NCI-H345 (cell line): ENCODE measurements at regions not wholly inside any gene's neighbourhood (a gene's known extent, or its start where the extent isn't known, plus 50 kb on each side); places are given as distances from the start of the nearest gene placed in this dataset.
"Not testable (repeated sequence)": the region's sequence is repeated elsewhere in the genome, so short reads cannot be mapped to it uniquely, and the experiment has no call there.

Source experiments
- DNase-seq: peaks from one replicate; lab custom pipeline; 2025; lab: John Stamatoyannopoulos, UW

DNA sequence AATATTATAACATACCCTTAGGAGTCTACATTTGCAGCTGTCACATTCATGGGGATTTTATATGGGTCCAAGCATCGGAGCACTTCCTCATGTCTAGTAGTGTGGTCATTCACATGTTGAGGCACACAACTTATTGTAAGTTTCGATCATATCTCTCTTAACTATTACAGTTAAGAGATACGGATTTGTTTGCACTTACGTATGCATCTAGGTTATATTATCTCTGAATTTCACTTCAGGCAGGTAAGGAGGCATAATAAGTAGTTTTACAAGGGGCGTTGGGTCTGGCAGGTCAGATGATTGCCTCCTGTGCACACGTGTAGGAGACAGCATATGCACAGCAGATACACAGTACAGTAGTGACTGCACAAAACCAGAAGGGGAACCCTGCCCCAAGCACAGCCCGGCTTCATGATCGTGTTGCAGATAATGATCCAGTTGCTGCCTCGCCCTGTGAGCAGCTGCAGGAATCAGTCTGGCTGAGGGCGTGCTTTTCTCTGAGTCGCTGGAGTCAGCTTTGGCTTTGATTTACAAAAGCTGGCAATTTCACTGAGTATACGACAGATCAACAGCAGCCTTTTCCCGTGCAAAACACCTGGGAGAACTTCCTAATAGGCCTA is 302.9 kb upstream of the GATB start:
- no peak for DNase-seq

DNA sequence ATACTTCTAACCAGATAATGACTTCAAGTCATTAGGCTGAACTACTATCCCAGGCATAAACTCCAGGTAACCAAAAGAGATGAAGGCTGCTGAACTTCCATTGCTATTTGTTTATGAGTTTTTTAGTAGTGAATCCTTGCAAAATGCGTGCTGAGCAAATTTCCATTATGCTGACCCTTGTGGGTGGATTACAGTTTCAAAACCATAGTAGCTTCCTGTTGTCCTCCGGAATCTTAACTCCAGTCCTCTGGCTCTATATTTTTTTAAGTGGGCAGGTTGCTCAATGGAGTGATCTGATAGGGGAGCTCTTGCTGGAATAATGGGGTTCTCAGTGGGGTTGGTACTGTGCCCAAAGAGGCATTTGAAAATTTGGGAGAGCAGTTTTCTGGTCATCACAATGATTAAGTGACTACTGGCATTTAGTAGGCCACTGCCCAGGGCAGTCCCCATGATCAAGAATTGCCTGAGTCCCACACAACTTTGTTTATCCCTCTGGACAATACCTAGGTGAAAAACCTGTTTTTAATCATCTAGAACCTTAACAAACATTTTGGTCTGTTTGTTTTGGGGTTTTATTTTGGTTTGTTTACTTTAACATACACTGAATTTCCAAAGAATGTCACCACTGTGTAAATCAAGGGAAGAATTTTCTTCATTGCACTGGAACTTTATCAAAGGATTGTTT is 302.3 kb upstream of the GATB start:
- no peak for DNase-seq

DNA sequence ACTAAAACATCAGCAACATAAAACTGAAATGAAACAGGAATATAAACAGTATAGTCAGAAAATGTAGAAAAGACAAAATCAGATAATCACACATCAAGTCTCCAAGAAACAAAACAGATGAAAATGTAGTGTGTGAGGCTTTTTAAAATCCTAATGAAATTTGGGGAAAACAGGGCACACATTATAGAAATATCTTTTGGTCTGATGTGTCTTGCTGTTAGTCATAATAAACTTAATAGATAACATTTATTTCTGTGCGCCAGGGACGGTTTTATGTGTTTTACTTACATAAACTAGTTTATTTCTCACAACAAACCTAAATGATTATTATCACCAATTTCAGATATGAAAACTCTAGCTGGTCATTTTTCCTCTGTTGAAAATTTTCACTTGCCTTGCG is 293.9 kb upstream of the GATB start:
- DNase-seq, result no peak

DNA sequence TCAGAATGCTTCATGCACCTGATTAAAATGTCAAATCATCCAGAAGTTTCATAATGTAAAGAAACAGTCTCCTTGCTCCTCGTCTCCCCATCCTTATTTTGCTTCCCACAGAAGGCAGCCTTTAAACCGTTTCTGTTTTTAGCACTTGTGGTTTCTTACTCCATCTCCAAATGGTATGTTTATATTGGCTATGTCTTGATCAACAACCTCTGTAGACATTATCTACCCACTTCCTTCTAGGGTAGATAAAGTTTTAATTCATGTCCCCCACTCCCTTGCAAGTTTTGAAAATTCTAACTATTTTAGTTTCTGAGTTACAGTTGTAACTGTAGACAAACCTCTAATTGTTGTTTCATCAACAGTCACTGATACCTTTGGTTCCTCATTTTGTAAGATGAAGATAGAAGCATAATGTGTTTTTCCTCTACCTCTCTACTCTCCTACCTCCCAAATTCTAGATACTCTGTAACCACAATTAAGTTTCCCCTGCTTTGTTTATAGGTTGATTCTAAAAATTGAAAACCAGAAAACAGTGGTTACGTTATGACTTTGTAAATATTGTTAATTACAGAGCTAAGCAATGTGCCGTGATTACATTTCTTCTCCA is 291.7 kb upstream of the GATB start:
- no peak for DNase-seq

DNA sequence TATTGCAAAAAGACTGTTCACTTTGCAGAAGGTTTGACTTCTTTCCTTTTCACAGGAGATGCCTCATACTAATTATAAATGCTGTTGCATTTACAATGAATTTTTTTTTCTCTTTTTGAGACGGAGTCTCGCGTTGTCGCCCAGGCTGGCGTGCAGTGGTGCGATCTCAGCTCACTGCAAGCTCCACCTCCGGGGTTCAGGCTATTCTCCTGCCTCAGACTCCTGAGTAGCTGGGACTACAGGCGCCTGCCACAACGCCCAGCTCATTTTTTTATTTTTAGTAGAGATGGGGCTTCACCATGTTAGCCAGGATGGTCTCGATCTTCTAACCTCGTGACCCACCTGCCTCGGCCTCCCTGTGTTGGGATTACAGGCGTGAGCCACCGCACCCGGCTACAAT is 290.5 kb upstream of the GATB start:
- not testable (repeated sequence) for DNase-seq

DNA sequence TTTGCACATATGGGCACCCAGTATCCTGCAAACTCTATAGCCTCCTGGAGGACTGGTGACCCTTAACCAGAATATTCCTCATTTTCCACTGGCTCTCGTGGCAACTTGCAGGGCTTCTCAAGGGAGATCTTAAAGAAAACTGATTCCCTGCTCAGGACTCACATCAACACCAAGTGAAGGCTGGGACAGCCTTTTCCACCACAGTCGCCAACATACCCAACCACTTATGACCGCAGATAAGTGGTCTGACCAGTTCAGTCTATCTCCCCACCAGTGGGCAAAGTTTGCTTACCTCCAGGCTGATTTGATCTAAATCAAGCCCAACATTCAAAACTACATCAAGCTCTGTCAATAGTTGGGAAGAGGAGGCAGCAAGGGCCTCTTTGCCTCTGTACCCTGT is 289.3 kb upstream of the GATB start:
- DNase-seq, result no peak

DNA sequence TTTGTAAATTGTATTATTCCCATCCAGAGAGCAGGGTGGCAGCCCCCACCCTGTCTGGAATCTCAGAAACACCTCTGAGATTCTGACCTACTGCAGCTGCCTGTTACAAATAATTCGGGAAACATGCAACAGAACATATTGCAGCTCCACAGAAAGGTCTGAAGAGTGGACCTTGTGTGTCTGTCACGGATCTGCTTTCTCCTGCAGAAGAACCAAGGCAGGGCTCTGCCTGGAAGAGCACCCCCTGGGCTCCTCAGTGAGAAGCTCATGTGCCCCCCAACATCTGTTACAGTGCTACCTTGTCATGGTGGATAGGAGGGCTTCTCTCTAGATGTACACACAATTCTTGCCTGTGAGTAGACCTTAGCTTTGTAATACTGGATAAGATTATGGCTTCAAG is 286.6 kb upstream of the GATB start:
- no peak for DNase-seq

DNA sequence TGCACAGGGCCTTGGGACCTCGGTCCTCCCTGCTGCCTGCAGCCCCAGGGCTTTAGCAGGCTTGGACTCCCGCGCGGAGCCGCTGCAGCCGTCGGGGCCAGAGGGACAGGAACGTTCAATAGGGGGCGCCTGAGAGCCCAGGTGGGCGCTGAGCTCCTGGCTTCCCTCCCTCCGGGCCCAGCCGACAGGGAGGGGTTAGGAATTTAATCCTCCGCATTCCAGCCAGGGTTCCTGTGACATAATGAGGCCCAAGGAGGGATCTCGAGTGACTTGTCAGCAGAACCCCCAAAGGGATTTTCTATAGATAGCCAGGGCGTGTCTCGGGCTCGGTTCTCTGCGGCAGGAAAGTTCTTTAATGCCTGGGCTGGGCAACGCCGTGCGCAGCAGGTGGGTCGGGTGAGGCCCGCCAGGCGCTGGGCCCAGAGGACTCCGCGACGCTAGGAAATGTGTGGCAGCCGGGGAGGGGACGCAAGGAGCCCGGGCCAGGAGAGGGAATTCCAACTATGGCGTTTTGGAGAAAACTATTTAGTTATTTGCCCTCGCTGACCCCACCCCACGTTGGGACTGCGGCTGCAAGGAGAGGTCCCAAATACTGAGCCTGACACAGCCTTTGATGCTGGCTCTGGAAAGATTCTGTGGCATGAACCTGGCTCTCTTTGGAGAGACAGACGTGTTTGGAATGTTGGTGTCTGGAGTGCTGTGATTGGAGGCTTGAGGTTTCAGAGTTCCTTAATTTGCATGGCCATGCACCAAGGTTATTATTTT is 285.2 kb upstream of the GATB start:
- DNase-seq, result no peak

DNA sequence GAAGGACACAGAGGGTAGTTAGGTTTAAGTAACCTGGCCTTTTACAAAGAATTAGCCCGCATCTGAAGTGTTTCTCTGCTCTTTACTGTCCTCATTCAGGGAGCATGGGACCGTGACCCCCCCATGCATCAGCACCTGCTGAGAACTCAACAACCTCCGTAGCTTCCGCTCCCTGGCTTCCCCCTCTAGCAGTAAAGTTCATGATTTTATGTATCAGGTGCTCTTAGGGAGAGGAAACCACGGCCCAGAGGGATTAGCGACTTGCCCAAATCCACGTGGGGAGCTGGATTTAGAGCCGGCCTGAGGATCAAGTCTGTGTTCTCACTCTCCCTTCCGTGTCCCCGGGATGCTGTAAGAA is 284.6 kb upstream of the GATB start:
- no peak for DNase-seq

DNA sequence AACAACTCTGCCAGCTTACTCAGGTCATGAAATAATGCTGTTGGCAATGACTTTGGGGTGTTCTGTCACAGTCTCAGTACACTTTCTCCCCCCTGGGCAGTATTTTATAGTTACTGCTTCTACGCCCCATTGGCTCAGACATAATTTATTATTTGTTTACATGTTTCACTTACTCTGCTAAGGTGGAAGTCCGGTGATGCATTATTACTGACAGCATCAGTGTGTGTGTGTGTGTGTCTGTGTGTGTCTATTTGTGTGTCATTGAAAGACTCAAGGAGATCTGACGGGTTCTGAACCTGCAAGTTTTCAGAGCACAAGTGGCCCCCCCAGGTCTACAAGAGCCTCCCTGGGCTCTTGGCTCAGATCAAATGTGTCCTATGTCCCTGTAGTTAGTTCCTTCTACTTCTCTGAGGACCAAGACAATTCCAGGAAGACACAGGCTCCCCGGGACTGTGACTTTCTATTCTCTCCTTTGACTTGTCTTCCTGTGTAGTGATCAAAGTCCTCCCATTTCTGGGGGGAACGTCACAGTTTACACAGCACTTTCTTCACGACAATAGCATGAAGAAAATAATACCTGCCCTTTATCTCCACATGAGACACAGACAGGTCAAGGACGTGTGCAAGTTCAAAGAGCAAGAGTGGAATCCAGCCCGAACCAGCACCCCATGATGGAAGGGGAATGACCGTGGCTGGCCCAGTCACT is 283.7 kb upstream of the GATB start:
- no peak for DNase-seq

DNA sequence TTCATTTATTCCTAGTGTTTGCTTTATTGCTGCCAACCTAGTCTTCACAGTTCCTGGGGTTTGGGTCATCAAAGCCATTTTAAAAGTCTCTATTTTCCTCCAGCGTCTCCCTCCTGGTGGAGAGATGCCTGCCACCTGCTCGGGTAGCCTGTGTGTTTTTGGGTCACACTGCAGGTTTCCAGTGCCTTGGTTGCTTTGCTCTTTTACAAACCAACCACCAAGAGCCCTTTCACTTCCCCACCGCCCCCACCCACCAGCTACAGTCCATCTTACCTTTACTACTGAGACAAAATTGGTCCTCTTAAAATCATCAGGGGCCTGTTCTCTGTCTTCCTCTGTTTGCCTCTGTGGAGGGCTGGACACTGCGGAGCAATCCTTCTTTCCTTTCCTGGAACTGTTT is 280.5 kb upstream of the GATB start:
- DNase-seq, result no peak

DNA sequence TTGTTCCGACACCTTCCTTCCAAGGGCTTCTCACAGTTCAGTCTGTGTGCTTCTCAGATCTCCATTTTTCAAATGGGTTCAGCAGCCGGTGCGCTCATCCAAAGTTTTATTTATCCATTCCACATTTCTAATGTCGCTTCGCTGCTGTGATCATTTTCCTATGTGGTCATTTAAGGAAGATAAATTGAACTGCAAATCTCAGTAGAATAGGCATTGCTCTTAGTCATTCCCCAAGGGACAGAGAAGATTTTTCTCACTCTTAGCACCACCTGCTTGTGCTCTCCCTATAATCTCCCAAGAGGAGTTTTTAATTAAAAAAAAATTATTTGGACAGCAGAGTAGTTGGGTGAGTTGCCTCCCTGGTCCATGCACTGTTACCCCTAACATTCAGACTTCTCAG is 278.9 kb upstream of the GATB start:
- DNase-seq, result no peak

DNA sequence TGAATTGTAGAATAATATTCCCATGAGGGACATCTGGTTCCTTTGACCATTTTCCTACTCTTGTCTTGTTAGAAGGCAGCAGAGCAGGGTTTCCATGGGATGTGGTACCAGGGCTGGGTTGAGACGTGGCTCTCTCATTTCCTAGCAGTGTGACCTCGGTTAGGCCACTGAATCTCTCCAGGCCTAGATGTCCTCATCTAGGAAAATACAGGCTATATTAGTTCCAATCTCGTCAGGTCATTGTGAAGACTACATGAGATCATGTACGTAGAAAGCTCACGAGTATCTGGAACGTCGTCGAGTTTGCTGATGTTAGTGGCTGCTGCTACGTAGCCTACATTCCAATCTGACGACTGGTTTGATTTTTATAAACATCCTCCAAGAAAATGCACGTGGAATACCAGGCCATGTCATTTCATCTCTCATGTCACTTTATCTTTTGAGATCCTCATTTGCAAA is 278.2 kb upstream of the GATB start:
- DNase-seq, result no peak

DNA sequence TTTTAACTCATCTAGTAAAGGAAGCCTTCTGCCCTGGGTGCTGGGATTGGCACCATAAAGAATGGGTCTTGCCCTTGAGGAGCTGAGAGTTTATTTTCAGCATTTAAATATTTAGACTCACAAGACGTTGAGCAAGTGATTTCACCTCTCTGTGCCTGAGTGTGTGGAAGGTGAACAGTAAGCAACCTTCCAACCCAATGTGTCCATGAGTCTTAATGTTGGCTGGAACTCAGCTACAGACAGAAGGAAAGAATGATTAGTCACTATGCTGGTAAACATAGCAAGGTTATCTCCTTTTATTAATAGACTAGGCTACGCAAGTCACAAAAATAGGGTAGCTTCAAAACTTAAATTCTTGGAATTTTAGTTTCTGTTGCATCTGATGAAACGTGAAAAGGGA is 277.4 kb upstream of the GATB start:
- DNase-seq, result no peak

DNA sequence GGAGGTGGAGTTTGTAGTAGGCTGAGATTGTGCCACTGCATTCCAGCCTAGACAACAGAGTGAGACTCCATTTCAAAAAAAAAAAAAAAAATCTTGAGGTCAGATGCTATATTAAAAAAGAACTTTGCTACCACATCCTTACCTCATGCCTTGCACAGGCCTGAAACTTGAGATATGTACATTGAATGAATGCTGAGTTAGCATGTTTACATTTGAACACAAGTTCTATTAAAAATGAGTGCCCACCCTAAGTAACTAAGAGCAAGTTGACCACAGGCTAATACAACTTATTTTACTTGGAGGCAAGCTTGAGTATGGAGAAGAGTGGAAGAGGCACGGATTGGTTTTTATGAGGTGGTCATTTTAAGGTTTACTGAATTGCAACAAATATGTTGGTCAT is 276.6 kb upstream of the GATB start:
- DNase-seq, result no peak

DNA sequence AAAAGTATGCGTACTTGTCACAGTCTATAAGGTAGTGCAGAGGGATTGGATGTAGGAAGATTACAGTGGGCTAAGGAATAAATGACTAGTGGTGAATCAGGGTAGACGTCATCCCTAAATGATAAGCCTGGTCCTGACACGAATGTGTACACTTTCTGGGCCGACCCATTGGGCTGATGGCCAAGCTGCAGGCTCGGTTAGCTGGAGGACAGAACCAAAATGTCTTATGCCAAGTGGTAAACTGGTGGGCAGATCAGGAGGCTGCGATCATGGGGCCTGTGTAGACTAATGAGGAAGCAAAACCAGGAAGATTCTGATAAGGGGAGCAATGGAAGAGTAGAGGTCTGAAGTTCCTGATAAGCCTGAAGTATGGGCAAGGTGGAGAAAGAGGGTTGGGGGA is 272.8 kb upstream of the GATB start:
- DNase-seq, result no peak

DNA sequence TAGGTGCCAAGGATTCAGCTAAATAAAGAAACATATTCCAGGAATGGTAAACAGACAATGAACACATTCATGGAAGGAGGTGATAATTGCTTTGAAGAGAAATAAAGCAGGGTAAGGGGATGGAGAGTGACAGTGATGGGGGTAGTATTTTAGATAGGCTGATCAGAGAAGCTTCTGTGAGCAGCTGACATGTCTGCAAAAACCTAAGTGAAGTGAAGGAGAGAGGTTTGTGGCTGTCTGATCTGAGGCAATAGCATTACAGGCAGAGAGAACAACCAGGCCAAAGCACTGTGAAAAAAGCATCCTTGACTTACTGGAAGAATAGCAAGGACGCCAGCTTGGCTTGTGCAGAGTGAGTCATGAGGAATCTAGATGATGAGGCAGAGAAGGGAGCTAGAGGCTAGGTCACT is 271.9 kb upstream of the GATB start:
- no peak for DNase-seq

DNA sequence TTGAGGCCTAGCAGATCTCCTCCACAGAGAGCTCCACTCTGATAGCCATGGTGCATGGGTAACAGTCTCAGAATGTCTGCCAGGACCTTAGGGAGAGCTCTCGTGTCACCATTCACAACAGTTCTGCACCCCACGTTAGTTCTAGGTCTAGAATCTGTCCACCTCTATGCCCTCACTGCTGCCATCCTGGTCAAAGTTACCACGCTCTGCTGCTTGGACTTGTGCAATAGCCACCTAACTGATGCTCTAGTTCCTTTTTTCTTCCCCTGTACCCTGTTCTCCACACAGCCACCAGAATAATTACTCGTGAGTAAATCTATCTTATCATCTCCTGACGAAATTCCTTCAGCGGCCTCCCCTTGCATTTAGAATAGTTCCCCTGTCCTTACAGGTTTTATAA is 268.8 kb upstream of the GATB start:
- no peak for DNase-seq

DNA sequence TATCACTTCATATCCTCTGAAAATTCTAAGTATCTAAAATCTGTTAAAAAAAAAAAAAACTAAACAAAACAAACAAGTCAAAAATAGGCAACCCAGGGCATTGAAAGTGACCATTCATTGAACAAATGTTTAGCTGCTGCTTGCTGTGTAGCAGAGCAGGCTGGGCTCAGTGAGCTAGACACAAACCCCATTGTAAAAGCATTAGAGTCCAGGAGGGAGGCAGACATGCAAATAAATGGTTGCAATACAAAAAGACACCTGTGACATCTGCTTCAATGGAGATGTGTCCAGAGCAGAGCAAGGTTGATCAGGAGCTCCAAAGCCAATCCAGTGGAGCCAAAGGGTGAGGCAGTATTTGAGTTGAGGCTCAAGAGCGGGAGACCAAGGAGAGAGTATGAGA is 267.3 kb upstream of the GATB start:
- no peak for DNase-seq

DNA sequence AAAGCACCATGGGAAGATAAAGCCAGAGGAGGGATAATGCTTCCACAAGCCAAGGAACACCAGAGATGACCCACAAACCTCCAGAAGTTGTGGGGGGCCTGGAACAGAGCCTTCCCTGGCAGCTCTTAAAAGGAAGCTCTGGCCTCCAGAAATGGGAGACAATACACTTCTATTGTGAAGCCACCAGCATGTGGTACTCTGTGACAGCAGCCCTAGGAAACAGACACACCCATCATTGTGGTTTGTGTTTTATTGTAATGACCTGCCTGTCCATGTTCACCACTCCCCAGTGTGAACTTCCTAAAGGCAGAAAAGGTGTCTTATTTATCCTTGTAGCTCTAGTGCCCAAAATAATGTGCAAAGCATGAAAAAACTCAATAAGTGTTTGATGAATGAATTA is 264.1 kb upstream of the GATB start:
- no peak for DNase-seq

DNA sequence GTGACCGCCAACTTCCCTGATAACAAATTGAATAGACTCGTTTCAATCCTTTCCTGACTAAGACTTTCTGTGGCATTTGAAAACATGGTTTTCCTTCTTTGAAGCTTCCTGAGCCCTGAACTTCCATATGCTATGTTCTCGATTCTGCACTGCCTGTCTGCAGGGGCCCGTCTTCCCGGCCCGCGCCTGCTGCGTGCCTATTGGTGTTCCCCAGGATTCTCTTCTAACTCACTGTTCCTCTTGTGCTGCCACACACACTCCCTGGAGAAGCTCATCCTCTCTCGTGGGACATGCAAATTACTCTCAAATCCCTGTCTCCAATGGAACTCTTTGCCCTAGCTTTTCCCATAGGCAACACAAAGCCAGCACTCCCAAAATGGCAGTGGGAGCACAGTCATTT is 262.9 kb upstream of the GATB start:
- DNase-seq, result no peak

DNA sequence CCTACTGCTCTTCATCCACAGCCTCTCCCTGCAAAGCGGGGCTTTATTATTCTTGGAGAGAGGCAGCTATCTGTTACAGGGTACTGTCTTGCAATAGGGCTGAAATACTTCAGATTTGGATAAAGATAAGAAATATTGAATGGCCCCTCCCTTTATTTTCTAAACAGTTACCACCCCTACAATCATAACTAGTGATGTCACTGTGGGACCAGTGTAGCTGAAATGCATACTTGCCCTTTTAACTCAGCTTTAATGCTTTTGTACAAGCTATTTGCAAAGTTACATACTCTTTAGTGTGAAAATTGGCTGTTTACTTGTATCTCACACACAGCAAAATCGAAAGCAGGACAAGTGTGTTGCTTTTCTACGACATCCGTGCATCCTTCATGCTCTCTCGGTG is 261.7 kb upstream of the GATB start:
- DNase-seq, result no peak
